ENCODE measurements at regions not wholly inside any gene's neighbourhood (a gene's known extent, or its start where the extent isn't known, plus 50 kb on each side); places are given as distances from the start of the nearest gene placed in this dataset.

DNA sequence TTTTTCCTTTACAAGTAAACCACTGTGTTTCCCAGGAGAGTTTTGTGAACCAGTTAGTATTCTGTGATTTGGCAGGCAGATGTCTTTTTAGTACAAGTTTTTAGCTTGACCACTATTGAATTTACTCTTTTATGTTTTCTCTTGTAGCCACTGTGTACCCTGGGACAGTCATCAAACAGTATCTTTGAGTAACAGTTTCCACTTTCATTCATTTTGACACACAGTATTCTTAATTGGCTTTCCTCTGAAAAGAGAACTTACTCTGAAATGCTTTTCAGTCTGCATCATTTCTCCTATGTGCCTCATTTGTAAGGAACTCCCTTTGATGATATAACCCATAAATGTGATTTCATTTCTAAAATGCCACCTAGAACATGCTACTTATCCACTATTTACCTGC lies 476.5 kb downstream of the PDGFC start:
- H3K36me3 ChIP-seq (ENCODE audit: insufficient read depth, low read length), result no peaks in the 10 kb centered on the region
- H3K4me3 ChIP-seq, result no peak overlapping the region
- H3K9ac ChIP-seq (ENCODE audit: insufficient read length), result no peak overlapping the region
- H3K9me3 ChIP-seq (ENCODE audit: low read depth, low read length), result no peaks in the 10 kb centered on the region
- no peak for DNase-seq (ENCODE audit: low read depth, low spot score)
- no peak for TF ChIP-seq POLR2AphosphoS5 (IDR thresholded peaks at IDR 0.05; ENCODE audit: borderline replicate concordance, low read depth, low read length)
- no peak for TF ChIP-seq EZH2 (IDR thresholded peaks at IDR 0.05)
- TF ChIP-seq FOXP2 (optimal IDR thresholded peaks at IDR 0.05; ENCODE audit: control extremely low read depth, extremely low read length, insufficient read depth), result no peak
- H3K27ac ChIP-seq, result no peak overlapping the region

DNA sequence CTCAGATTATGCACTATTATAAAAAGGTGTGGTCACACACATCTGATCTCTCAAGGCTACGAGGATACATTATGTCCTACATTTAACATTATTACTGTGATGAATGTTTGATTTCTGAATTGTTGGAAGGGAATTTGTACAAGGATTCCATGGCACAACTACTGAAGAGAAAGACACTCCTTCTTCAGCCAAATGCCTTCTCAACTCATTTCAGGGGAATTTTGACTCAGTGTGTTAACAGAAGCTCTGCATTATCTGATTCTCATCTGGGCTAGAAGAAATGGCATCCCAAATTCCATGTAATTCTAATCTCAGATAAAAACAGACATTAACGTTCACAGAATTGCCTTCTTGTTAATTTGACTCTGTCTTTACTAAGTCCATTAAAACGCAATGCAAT lies 477.7 kb downstream of the PDGFC start:
- H3K27ac ChIP-seq, result no peak overlapping the region
- DNase-seq (ENCODE audit: low read depth, low spot score), result no peak
- H3K9ac ChIP-seq (ENCODE audit: insufficient read length), result no peak overlapping the region
- H3K4me3 ChIP-seq, result no peak overlapping the region
- TF ChIP-seq FOXP2 (optimal IDR thresholded peaks at IDR 0.05; ENCODE audit: control extremely low read depth, extremely low read length, insufficient read depth) (no peak), EZH2 (IDR thresholded peaks at IDR 0.05) (no peak), POLR2AphosphoS5 (IDR thresholded peaks at IDR 0.05; ENCODE audit: borderline replicate concordance, low read depth, low read length) (no peak)
- no peaks in the 10 kb centered on the region for H3K36me3 ChIP-seq (ENCODE audit: insufficient read depth, low read length)
- H3K9me3 ChIP-seq (ENCODE audit: low read depth, low read length), result no peaks in the 10 kb centered on the region

DNA sequence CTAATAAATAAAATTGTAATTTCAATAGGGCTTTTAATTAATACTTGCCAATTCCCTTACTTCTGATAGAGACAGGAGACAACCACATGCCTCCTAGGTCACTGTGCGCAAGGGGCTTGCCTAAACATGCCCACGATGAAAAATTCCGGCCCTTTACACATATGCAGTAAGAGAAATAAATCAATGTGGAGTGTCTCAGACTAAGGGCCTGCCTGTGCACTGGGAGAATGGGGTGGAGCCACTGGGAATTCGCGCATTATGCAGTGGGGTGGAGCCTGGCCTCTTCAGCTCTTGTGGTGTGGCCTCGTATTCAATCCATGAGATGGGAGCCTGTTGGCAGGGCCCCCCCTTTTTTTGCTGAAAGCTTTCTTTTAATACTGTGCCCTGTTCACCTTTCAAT lies 484.5 kb downstream of the PDGFC start:
- H3K4me3 ChIP-seq, result no peak overlapping the region
- H3K9me3 ChIP-seq (ENCODE audit: low read depth, low read length), result no peaks in the 10 kb centered on the region
- TF ChIP-seq POLR2AphosphoS5 (IDR thresholded peaks at IDR 0.05; ENCODE audit: borderline replicate concordance, low read depth, low read length), result no peak
- no peak for TF ChIP-seq FOXP2 (optimal IDR thresholded peaks at IDR 0.05; ENCODE audit: control extremely low read depth, extremely low read length, insufficient read depth)
- no peak for TF ChIP-seq EZH2 (IDR thresholded peaks at IDR 0.05)
- no peaks in the 10 kb centered on the region for H3K36me3 ChIP-seq (ENCODE audit: insufficient read depth, low read length)
- no peak overlapping the region for H3K27ac ChIP-seq
- no peak for DNase-seq (ENCODE audit: low read depth, low spot score)
- no peak overlapping the region for H3K9ac ChIP-seq (ENCODE audit: insufficient read length)

DNA sequence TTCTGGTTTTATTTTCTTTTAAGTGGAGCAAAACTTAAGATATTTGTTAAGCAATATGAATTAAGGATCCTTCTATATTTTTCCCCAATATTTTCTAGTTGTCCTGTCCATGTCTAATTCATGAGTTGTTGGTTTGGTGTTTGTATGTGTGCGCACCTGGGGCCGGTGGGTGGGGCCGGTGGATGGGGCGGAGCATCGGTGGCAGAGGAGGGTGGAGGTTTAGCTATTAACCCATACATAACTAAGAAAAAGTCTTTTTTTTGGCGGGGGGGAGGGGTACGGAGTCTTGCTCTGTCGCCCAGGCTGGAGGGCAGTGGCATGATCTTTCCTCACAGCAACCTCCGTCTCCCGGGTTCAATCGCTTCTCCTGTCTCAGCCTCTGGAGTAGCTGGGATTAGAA lies 489.8 kb downstream of the PDGFC start:
- Histone ChIP-seq H3K36me3 (ENCODE audit: insufficient read depth, low read length) (no peaks in the 10 kb centered on the region), H3K27ac (no peak overlapping the region), H3K4me3 (no peak overlapping the region), H3K9ac (ENCODE audit: insufficient read length) (no peak overlapping the region), H3K9me3 (ENCODE audit: low read depth, low read length) (no peaks in the 10 kb centered on the region; the same call in 1 of the 2 replicates)
- TF ChIP-seq EZH2 (IDR thresholded peaks at IDR 0.05), result no peak
- TF ChIP-seq POLR2AphosphoS5 (IDR thresholded peaks at IDR 0.05; ENCODE audit: borderline replicate concordance, low read depth, low read length), result no peak
- no peak for TF ChIP-seq FOXP2 (optimal IDR thresholded peaks at IDR 0.05; ENCODE audit: control extremely low read depth, extremely low read length, insufficient read depth)
- no peak for DNase-seq (ENCODE audit: low read depth, low spot score)

DNA sequence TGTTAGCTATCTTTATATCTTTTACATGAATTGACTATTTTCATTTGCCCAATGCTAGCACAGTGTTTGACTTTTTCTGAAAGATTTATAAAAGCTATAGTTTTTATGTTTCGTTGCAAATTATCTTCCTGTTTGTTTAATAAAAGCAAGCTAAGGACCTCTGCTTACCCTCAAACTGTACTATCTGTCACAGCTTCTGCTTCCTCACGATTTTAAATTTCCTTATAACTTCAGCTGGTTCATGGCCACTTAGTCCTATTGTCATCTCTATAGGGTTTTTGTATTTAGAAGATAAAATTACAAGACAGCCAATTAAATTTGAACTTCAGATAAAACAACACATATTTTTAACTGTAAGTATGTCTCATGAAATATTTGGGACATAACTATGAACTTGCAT lies 494.0 kb downstream of the PDGFC start:
- Histone ChIP-seq H3K36me3 (ENCODE audit: insufficient read depth, low read length) (no peaks in the 10 kb centered on the region), H3K27ac (no peak overlapping the region), H3K9me3 (ENCODE audit: low read depth, low read length) (no peaks in the 10 kb centered on the region; the same call in 1 of the 2 replicates), H3K9ac (ENCODE audit: insufficient read length) (no peak overlapping the region), H3K4me3 (no peak overlapping the region)
- DNase-seq (ENCODE audit: low read depth, low spot score), result no peak
- TF ChIP-seq FOXP2 (optimal IDR thresholded peaks at IDR 0.05; ENCODE audit: control extremely low read depth, extremely low read length, insufficient read depth), result no peak

DNA sequence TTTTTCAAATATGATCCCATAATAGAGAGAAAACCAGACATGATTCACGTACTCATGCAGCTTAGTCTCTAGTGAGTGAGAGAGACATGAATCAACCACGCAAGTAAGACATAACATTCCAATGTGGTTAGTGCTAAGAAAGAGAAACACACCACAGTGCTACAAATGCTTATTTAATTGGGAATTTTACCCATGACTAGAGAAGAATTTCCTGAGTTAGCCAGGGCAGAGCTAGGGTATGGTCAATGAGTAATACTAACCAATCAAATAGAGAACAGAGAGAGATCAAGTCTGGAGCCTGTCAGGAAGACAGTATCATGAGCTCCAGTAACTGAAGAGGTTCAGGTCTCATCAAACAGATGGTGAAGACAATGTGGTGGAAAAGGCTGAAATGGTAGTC lies 495.2 kb downstream of the PDGFC start:
- TF ChIP-seq POLR2AphosphoS5 (IDR thresholded peaks at IDR 0.05; ENCODE audit: borderline replicate concordance, low read depth, low read length), result no peak
- TF ChIP-seq EZH2 (IDR thresholded peaks at IDR 0.05), result no peak
- TF ChIP-seq FOXP2 (optimal IDR thresholded peaks at IDR 0.05; ENCODE audit: control extremely low read depth, extremely low read length, insufficient read depth), result no peak
- Histone ChIP-seq H3K4me3 (no peak overlapping the region), H3K36me3 (ENCODE audit: insufficient read depth, low read length) (no peaks in the 10 kb centered on the region), H3K9me3 (ENCODE audit: low read depth, low read length) (no peaks in the 10 kb centered on the region; the same call in 1 of the 2 replicates), H3K9ac (ENCODE audit: insufficient read length) (no peak overlapping the region), H3K27ac (peak overlapping the region; percentile 52; the same call in 1 of the 2 replicates)
- DNase-seq (ENCODE audit: low read depth, low spot score), result peak; percentile 30

DNA sequence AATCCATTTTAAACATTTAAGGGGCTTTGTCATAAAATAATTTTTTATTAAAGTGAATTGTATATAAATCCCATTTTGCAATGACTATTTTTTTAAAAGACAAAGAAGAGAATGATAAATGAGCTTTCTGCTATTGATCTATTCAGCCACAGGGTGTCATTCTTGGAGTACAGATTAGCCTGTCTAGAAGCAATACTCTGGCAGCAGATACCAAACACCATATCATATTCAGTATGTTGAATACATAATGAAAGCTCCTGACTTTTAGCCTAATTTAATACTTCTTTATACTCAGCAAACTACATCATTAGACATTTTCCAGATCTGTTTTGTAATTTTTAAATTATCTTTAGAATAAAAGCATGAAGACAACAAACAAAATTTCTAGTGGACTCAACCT lies 496.3 kb downstream of the PDGFC start:
- Histone ChIP-seq H3K9me3 (ENCODE audit: low read depth, low read length) (no peaks in the 10 kb centered on the region; the same call in 1 of the 2 replicates), H3K4me3 (no peak overlapping the region), H3K9ac (ENCODE audit: insufficient read length) (no peak overlapping the region), H3K36me3 (ENCODE audit: insufficient read depth, low read length) (no peaks in the 10 kb centered on the region), H3K27ac (peak overlapping the region; percentile 4; the same call in 1 of the 2 replicates)
- TF ChIP-seq POLR2AphosphoS5 (IDR thresholded peaks at IDR 0.05; ENCODE audit: borderline replicate concordance, low read depth, low read length) (no peak), EZH2 (IDR thresholded peaks at IDR 0.05) (no peak), FOXP2 (optimal IDR thresholded peaks at IDR 0.05; ENCODE audit: control extremely low read depth, extremely low read length, insufficient read depth) (no peak)
- DNase-seq (ENCODE audit: low read depth, low spot score), result peak; percentile 55

DNA sequence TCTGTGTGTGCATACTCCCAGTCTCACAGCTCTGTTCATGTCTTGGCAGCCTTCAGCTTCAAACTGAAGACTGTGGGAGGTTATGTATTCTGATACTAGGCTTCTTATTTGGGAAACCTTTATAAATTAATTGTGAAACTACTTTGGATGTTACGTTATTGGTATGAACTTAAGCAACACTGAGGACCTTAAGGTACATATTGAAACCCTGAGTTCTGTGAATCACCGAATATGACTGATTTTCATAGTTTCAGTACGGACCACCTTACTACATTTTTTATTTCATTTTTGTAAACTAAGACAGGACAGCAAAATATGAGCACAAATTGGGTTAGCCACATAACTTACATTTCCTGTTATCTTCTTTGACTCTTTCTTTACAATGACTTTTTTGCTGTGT lies 498.4 kb downstream of the PDGFC start:
- Histone ChIP-seq H3K9ac (ENCODE audit: insufficient read length) (no peak overlapping the region), H3K27ac (no peak overlapping the region), H3K4me3 (no peak overlapping the region), H3K36me3 (ENCODE audit: insufficient read depth, low read length) (no peaks in the 10 kb centered on the region), H3K9me3 (ENCODE audit: low read depth, low read length) (no peaks in the 10 kb centered on the region)
- no peak for DNase-seq (ENCODE audit: low read depth, low spot score)
- TF ChIP-seq FOXP2 (optimal IDR thresholded peaks at IDR 0.05; ENCODE audit: control extremely low read depth, extremely low read length, insufficient read depth) (no peak), POLR2AphosphoS5 (IDR thresholded peaks at IDR 0.05; ENCODE audit: borderline replicate concordance, low read depth, low read length) (no peak), EZH2 (IDR thresholded peaks at IDR 0.05) (no peak)

DNA sequence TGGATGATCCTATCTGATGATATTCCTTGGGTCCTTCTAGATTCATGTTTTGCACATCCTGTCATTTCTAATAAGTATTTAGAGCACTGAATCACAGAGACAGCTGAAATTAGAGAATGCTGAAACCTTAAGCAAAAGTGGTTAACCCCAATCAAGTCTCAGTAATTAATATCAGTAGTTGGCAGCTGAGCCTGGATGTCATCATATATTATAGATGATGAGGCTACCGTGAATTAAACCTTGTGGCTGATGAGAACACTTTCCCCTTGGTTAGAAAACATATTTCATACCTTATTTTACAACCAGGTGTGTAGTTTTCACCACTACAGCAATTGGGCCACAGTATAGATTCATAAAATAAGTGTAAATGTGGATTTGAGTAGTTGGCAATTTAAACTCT lies 499.0 kb downstream of the PDGFC start:
- H3K36me3 ChIP-seq (ENCODE audit: insufficient read depth, low read length), result no peaks in the 10 kb centered on the region
- H3K9me3 ChIP-seq (ENCODE audit: low read depth, low read length), result no peaks in the 10 kb centered on the region
- no peak overlapping the region for H3K9ac ChIP-seq (ENCODE audit: insufficient read length)
- TF ChIP-seq EZH2 (IDR thresholded peaks at IDR 0.05) (no peak), POLR2AphosphoS5 (IDR thresholded peaks at IDR 0.05; ENCODE audit: borderline replicate concordance, low read depth, low read length) (no peak), FOXP2 (optimal IDR thresholded peaks at IDR 0.05; ENCODE audit: control extremely low read depth, extremely low read length, insufficient read depth) (no peak)
- no peak overlapping the region for H3K4me3 ChIP-seq
- no peak overlapping the region for H3K27ac ChIP-seq
- DNase-seq (ENCODE audit: low read depth, low spot score), result no peak
